ENCODE measurements at regions not wholly inside any gene's neighbourhood (a gene's known extent, or its start where the extent isn't known, plus 50 kb on each side); places are given as distances from the start of the nearest gene placed in this dataset.
"Not testable (repeated sequence)": the region's sequence is repeated elsewhere in the genome, so short reads cannot be mapped to it uniquely, and the experiment has no call there.

- peaks cover 19% of the 10 kb centered on the region for H3K4me1 Mint-ChIP-seq (ENCODE audit: low read depth)
- H3K27me3 Mint-ChIP-seq (ENCODE audit: low read depth): no peaks in the 10 kb centered on the region
- H3K9me3 Mint-ChIP-seq (ENCODE audit: low read depth): peaks cover 12% of the 10 kb centered on the region
- H3K36me3 Mint-ChIP-seq (ENCODE audit: low read depth): peaks cover 5% of the 10 kb centered on the region
- DNase-seq (ENCODE audit: low spot score): no peak
- H3K27ac Mint-ChIP-seq (ENCODE audit: unreplicated experiment): no peak overlapping the region
- H3K4me3 Mint-ChIP-seq (ENCODE audit: unreplicated experiment): no peak overlapping the region
- TF ChIP-seq CTCF (IDR thresholded peaks at IDR 0.05): no peak
Observed at GRCh38 chr12:27162229-27162537, 79.8 kb upstream of the C12orf71 start.

GRCh38 chr12:27163048-27163715 lies 80.8 kb upstream of the C12orf71 start:
- H3K27ac Mint-ChIP-seq (ENCODE audit: unreplicated experiment): no peak overlapping the region
- TF ChIP-seq CTCF (IDR thresholded peaks at IDR 0.05): no peak
- H3K4me3 Mint-ChIP-seq (ENCODE audit: unreplicated experiment): no peak overlapping the region

GRCh38 chr12:27163894-27164293 lies 80.2 kb upstream of the STK38L start:
- H3K4me3 Mint-ChIP-seq (ENCODE audit: unreplicated experiment): no peak overlapping the region
- peaks cover 19% of the 10 kb centered on the region for H3K4me1 Mint-ChIP-seq (ENCODE audit: low read depth)
- H3K9me3 Mint-ChIP-seq (ENCODE audit: low read depth): peaks cover 24% of the 10 kb centered on the region
- no peak for DNase-seq (ENCODE audit: low spot score)
- H3K36me3 Mint-ChIP-seq (ENCODE audit: low read depth): peaks cover 11% of the 10 kb centered on the region
- TF ChIP-seq CTCF (IDR thresholded peaks at IDR 0.05): no peak
- H3K27ac Mint-ChIP-seq (ENCODE audit: unreplicated experiment): no peak overlapping the region
- H3K27me3 Mint-ChIP-seq (ENCODE audit: low read depth): no peaks in the 10 kb centered on the region

More at GRCh38 chr12:27163048-27163715, 80.8 kb upstream of the C12orf71 start:
- peaks cover 18% of the 10 kb centered on the region for H3K9me3 Mint-ChIP-seq (ENCODE audit: low read depth)
- H3K36me3 Mint-ChIP-seq (ENCODE audit: low read depth): peaks cover 9% of the 10 kb centered on the region
- no peaks in the 10 kb centered on the region for H3K27me3 Mint-ChIP-seq (ENCODE audit: low read depth)
- H3K4me1 Mint-ChIP-seq (ENCODE audit: low read depth): peaks cover 19% of the 10 kb centered on the region
- DNase-seq (ENCODE audit: low spot score): no peak

- Mint-ChIP-seq H3K27me3 (ENCODE audit: low read depth) (no peaks in the 10 kb centered on the region), H3K27ac (ENCODE audit: unreplicated experiment) (no peak overlapping the region), H3K4me3 (ENCODE audit: unreplicated experiment) (no peak overlapping the region), H3K9me3 (ENCODE audit: low read depth) (peaks cover 27% of the 10 kb centered on the region), H3K4me1 (ENCODE audit: low read depth) (peaks cover 19% of the 10 kb centered on the region), H3K36me3 (ENCODE audit: low read depth) (peaks cover 13% of the 10 kb centered on the region)
- no peak for TF ChIP-seq CTCF (IDR thresholded peaks at IDR 0.05)
- no peak for DNase-seq (ENCODE audit: low spot score)
Observed at GRCh38 chr12:27164330-27165040, 79.6 kb upstream of the STK38L start.

- Mint-ChIP-seq H3K9me3 (ENCODE audit: low read depth) (peaks cover 33% of the 10 kb centered on the region), H3K4me1 (ENCODE audit: low read depth) (peaks cover 20% of the 10 kb centered on the region), H3K36me3 (ENCODE audit: low read depth) (peaks cover 17% of the 10 kb centered on the region)
- not testable (repeated sequence) for H3K4me3 Mint-ChIP-seq (ENCODE audit: unreplicated experiment); DNase-seq (ENCODE audit: low spot score); H3K27me3 Mint-ChIP-seq (ENCODE audit: low read depth); H3K27ac Mint-ChIP-seq (ENCODE audit: unreplicated experiment)
Observed at GRCh38 chr12:27165958-27166357, 78.1 kb upstream of the STK38L start.

GRCh38 chr12:27171494-27171893 lies 72.6 kb upstream of the STK38L start:
- not testable (repeated sequence) for H3K27me3 Mint-ChIP-seq (ENCODE audit: low read depth); H3K4me3 Mint-ChIP-seq (ENCODE audit: unreplicated experiment); DNase-seq (ENCODE audit: low spot score)
- peak overlapping the region; percentile 58 for H3K27ac Mint-ChIP-seq (ENCODE audit: unreplicated experiment)
- H3K9me3 Mint-ChIP-seq (ENCODE audit: low read depth): peaks cover 39% of the 10 kb centered on the region
- peaks cover 24% of the 10 kb centered on the region for H3K4me1 Mint-ChIP-seq (ENCODE audit: low read depth)
- H3K36me3 Mint-ChIP-seq (ENCODE audit: low read depth): peaks cover 17% of the 10 kb centered on the region

Data from chondrocyte (in vitro differentiated cells).